NCI-H2029 (cell line): ENCODE measurements at regions not wholly inside any gene's neighbourhood (a gene's known extent, or its start where the extent isn't known, plus 50 kb on each side); places are given as distances from the start of the nearest gene placed in this dataset.

Experiments
- DNase-seq: peaks from one replicate; lab custom pipeline; 2025; lab: John Stamatoyannopoulos, UW

DNA sequence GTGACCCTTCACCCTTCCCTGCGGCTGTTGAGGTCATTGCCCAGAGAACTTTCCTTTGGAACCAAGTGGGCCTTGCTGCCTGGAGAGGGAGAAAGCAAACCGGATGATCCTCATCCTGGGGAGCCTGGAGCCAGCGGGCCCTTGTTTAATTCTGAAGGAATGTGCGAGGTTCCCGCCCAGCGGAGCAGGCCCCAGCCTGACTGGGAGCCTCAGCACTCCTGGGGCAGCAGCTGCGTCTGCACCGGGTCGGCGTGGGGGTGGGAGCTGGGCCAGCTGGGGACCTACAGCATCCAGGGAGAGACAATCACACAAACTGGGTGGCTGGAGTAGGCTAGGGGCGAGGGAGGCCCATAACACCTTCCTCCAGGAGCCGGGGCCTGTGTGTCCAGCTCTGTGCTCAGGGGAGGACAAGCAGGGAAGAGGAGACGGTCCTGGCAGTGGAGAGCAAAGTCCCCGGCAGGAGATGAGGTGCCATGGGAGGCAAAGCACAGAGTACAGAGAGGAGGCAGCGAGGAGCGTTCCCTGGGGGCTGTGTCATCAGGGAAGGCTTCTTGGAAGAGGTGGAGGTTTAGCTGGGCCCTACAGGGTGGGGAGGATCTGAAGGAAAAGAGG, 61.9 kb upstream of the HAAO start:
- DNase-seq: no peak

DNA sequence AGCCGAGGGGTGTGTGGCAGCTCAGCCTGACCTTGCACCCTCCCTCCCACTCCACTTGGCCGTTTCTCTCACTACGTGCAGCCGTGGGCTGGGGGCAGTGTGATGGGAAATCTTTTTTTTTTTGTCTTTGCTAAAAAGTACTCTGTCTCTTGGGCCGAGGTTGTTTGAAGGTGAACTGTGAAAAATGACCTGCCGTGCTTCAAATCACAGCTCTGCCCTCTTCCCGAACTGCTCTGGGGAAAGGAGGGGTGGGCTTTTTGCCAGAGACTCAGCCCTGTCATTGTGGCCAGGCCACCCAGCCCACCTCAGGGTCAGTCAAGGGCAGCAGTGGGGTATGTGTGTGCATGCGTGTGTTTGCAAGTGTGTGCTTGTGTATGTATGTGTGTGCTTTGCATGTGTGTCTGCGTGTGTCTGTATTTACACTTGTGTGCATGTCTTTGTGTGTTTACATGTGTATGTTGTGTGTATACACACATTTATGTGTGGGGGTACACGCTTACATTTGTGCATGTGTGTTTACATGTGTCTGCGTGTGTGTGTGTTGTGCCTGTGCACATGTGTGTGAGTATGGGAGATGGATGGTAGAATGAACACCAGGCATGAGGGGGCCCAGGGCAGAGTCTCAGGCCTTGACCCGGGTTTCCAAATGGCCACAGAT, 61.3 kb upstream of the HAAO start:
- DNase-seq: no peak

DNA sequence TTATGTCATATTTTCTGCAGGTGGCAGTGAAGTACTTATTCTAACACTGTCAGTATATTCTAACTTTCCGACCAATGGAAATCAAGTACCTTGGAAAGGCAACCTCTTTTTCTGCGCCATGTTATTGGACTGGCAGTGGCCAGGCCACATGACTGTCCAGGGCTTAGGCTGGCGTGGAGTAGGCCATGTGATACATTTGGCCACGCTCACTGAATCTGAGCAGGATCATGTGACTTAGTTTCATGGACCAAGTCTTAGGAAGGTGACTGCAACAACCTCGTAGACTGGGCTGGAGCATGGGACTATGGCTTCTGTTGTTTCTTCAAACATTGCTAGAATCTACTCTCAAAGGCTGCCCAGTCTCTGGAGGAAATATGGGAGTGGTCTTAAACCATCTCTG, 60.4 kb upstream of the HAAO start:
- DNase-seq: no peak

DNA sequence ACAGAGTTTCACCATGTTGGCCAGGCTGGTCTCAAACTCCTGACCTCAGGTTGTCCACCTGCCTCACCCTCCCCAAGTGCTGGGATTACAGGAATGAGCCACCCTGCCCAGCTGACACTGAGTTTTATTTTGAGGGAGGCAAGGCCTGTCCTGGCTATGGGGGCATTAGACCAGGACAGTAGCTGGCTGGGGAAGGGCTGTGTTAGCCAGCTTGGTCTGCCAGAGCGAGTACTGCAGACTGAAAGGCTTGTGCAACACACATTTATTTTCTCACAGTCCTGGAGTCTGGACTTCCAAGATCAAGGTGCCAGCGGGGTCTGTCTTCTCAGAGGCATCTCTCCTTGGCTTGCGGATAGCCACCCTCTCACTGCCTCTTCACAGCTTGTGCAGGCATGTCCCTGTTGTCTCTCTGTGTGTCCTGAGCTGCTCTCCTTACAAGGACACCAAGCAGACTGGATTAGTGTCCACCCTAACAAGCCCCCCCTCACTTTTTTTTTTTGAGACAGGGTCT, 59.4 kb upstream of the HAAO start:
- DNase-seq: no peak

DNA sequence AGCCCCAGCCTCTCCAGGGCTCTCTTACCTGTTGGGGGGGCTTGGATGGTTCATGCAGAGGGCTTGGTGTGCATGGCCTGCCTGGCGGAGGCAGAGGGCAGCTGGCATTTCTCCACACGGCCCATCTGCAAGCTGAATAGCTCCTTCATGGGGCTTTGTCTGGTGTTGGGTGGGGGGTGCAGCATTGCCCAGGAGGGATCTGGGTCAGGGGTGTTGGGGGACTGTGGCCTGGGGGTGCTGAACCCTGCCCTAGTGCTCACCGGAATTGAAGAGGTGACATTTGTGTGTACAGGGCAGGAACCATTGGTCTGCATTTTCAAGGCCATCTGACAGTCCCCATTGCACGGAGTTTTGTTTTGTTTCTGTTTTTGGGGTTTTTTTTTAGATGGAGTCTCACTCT, 58.8 kb upstream of the HAAO start:
- DNase-seq: no peak

DNA sequence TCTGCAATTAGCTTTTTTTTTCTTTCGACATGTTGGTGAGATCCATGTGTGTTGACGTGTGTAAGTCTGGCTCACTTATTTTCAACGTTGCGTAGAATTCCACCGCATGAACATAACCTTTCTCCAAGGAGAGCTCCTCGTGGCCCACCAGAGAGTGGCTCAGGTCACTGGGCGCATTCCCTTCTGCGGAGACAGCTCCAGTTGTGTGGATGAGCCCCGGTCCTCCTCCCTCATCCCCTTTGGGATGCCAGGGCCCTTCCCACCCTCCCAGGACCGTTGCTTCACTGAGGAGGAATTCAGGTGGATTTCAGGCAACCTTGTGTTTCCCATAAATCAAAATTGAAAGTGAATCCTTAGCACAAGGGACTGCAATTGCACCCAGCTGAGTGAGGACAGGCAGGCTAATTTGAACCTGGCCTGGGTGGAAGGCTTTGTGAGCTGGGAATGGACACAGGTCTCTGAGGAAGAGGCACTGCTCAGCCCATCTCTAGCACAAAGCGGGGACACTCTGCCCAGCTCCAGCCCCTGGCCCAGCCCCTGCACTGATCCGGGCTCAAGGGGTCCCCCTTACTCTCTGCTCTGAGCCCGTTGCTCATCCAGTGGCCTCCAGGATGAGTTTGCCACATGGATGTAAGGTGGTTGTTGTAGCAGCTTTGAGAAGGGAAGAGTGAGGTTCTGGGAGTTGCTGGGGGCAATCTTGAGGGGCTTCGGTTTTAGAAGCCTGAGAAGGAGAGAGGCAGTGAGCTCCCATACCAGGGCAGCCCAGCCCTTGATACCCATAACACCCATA, 57.8 kb upstream of the HAAO start:
- DNase-seq: no peak

DNA sequence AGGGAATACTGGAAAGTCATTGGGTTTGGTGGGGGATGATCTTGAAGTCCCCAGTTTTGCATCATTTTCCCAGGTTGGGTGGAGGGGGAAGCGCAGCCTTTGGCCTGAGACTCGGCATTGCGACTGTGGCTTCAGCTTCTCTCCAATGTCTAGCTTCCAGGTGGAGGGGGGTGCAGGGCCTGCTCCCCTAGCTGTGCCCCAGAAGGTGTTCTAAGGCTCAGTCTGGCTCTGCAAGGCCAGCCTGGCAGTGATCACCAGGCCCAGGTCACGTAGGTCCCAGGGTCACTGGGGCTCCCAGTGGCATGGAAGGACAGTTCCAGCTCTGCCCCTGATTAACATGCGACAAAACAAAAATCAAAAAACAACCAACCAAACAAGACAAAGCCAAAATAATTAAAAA, 56.9 kb upstream of the HAAO start:
- no peak for DNase-seq

DNA sequence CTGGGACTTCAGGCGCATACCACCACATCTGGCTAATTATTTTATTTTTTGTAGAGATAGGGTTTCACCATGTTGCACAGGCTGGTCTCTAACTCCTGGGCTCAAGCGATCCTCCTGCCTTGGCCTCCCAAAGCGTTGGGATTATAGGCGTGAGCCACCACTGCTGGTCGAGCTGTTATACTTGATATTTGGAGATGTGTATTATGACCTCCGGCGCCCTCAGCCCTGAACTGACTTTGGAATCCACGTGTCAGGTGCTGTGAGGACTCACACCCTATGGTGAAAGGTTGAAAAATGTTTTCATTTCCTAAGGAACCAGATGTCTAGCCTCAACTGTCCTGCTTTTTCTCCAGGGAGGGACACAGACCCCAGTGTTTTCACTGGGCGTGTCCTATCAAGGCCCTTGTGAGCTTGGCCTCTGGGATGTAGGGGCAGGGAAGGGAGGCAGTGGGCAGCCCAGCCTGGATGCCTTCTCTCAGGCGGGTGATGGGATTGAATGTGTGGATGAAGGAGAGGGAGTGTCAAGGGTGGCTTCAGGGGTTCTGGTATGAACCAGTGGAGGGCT, 56.4 kb upstream of the HAAO start:
- DNase-seq: no peak

DNA sequence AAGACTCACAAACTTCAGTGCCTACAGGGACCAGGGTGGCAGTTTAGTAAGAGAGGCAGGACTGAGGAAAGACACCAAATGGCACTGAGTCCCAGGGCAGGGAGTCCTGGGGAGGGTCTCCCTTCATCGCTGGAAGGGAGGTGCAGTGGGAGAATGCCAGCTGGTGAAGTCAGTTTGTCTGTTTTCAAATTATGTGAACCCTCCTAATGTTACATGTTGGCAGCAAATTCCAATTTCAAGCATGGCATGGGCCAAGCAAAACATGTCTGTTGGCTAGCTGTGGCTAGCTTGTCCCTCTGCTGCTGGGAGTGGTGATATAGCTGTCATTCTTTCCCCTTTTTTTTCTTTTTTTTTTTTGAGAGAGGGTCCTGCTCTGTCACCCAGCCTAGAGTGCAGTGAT, 55.9 kb upstream of the HAAO start:
- DNase-seq: no peak

DNA sequence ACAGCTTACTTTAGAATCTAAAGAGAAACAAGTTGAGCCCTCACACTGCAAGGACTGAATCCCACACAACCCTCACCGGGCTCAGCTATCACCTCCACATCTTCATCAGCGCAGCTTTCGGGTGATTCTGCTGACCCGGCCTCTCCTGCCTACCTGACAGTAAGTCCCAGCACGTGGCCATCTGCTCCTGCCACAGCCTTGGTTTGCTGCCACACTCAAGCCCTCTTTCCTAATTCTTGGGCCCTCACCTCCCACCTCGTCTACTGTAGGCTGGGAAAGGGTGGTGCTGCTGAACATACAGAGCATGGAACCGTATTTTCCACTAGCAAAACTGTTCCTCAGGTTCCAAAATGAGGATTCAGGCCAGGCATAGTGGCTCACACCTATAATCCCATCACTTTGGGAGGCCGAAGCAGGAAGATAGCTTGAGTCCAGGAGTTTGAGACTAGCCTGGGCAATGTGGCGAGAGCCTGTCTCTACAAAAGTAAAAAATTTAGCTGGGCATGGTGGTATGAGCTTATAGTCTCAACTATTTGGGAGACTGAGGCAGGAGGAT, 55.3 kb upstream of the HAAO start:
- DNase-seq: no peak

DNA sequence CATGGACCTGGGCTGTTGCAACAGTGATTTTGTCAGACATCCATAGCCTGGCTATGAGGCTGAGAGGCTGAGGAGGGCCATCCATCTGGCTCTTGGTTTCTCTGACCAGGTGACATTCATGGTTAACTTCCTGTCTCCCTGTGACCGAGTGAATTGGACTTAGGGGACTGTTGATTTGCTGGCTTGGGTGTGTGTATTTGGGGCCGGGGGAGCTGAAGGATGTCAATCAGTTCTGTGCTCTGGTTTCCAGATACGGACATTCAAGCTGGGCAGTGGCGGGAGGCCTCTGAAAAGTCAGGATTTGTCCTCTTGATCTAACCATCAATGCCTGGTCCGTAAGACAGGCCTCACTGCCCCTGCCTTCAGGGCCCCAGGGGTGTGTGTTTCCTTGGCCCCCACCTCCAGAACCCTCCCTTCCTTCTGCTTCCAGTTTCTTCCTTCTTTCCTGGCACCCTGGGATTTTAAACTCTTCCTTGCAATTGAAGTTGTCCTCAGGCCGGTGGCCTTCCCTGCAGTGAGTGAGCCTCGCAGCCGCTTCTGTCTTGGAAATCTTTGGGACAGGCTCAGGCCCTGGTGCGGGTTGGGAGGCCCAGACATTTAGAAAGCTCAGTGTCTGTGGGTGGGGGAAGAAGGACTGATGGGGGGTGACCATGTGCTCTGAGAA, 54.7 kb upstream of the HAAO start:
- DNase-seq: no peak

DNA sequence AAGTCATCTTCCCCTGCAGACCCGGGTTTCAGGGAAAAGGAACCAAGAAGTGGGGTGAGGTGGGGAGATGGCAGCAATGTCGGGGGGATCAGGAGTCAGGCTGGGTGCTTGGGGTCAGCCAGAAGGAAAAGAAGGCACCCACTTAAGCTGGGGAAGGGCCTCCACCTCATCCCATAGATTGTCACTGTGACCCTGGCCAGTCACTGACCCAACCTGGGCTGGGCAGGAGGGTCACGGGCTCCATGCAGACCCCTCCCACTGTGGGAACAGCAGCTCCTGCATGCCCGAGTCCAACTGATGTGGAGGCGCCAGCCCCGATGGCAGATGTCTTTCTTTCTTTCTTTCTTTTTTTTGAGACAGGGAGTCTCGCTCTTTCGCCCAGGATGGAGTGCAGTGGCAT, 53.6 kb upstream of the HAAO start:
- DNase-seq: no peak

DNA sequence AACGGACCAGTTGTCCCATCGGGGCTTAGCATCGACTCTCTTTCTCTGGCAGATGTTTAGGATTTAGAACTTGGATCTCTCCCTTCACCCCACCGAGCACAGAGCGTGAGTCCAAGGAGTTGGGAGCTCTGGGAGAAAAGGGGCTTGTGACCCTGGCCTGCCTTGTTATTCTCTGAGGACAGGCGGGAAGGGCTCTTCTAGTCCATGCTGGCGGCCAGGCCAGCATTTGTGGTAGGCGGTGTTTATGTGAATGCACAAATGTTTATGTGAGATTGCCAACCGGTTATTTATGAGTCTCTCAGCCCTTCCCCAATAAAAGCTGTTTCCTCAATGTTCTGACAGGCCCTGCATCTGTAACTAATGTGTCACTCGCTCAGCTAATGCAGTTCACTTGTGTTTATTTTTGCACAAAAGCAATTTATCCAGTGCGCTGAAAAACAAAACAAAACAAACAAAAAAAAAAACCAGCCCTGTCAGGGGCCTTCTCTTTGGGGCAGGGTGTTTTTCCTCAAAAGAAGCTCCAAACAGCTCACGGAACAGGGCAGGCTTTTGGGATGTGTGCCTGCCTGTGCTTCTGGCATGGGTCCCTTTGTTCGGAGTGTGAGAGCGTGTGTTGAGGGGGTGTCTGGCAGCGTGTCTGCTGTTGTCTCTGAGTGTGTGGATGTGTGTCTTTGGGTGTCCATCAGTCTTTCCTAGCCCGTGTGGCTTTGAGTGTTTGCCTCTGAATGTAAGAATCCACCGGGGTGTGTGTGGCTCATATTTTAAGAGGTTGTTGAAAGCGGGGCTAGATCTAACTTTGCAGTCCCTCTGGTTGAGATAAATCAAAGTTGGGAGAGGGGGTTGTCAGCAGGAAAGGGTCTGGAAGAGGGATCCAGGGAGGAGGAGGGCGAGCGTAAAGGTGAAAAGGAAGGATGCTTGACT, 52.8 kb upstream of the HAAO start:
- DNase-seq: no peak

DNA sequence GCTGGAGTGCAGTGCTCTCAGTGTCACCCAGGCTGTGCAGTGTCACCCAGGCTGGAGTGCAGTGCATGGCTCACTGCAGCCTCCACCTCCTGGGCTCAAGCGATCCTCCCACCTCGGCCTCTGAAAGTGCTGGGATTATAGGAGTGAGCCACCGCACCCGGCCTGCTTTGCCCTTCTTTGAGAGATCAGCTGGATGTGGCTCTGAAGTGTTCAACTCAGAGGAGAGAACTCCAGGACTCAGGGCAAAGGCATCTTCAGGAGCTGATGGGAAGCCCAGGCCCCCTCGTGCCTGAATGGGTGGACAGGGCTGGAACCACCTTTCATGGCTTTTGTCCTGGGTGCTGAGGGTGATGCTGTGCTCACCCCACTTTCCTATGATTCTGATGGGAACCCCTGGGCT, 52.0 kb upstream of the HAAO start:
- DNase-seq: no peak

DNA sequence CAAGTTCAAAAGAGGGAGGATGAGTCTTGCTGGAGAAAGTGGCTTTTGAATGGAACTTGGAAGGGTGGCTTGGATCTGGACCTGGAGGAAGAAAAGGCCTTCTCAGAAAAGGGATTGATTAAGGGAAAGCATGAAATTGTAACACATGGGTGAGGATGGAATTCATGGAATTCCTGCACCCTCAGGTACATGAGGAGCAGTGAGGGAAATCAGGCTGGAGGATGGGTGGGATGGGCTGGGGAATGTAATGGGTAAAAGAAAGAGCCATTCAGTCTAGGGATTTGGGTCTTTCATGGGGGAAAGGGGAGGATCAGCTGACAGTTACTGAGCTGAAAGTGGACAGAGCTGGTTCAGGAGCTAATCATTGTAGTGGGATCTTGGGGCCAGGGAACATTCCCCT, 51.2 kb upstream of the HAAO start:
- no peak for DNase-seq

DNA sequence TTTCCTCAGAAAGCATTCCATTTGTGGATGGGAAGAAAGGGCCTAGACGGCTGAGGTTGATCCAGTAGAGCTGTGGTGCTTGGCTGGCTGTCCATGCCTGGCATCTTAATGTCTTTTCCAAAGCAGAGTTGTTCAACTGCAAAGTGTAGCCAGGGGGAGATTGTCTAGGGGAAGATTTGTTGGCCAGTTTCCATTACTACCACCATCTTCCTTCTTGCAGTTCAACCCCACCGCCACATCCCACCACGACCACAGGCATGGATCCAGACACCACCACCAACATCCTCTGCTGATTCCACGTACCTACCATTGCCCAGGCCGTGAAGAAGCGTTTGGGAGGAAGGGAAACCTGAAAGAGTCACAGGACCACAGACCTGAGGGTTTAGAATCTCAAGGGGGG, 50.7 kb upstream of the HAAO start:
- DNase-seq: no peak

DNA sequence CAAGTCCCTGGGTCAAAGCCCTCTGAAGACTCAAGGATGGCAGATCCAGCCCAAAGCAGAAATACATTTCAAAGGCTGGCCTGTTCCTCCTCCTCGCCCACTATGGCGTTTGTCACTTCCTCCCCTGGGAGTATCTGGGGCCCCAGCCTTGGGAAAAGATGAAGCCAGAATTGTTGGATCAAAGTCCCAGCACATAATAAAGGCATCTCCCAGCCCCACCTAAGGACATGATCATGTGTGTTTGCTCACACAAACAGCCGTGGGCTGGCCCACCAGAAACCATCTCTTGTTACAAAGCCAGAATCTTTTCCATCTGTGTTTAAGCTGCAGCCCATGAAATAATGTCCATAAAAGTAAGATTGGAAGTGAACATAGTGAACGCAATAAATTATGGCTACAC, 50.1 kb upstream of the HAAO start:
- no peak for DNase-seq
